HEK293 (cell line): ENCODE measurements at regions not wholly inside any gene's neighbourhood (a gene's known extent, or its start where the extent isn't known, plus 50 kb on each side); places are given as distances from the start of the nearest gene placed in this dataset.

Experiments
- CTCF ChIP-seq: fragments of 450-650 bp; formaldehyde crosslinking; IDR thresholded peaks from 2 replicates; pipeline ENCODE4 v1.5.1; 2016; ENCODE audit warnings: missing biosample characterization, missing genetic modification characterization
- MEIS1 ChIP-seq: sonication (generic); formaldehyde crosslinking; IDR thresholded peaks from 2 replicates; pipeline ENCODE4 v1.8.1; 2022; ENCODE audit warnings: missing genetic modification reagents, mild to moderate bottlenecking, borderline replicate concordance
- PRDM2 ChIP-seq: fragments of 450-650 bp; formaldehyde crosslinking; IDR thresholded peaks from 2 replicates; pipeline ENCODE4 v1.5.1; 2016; ENCODE audit warnings: missing biosample characterization, missing genetic modification characterization, borderline replicate concordance
- ZBTB17 ChIP-seq: fragments of 450-650 bp; formaldehyde crosslinking; IDR thresholded peaks from 2 replicates; pipeline ENCODE4 v1.5.1; 2016; ENCODE audit warnings: missing biosample characterization, missing genetic modification characterization
- ZNF24 ChIP-seq: fragments of 450-650 bp; formaldehyde crosslinking; IDR thresholded peaks from 2 replicates; pipeline ENCODE4 v1.5.1; 2016; ENCODE audit warnings: missing biosample characterization, missing genetic modification characterization
- ZNF274 ChIP-seq, 2 experiments: fragments of 200-500 bp in 1 of 2; fragments of 450-650 bp in 1 of 2; sonication (Bioruptor generic) in 1 of 2; formaldehyde crosslinking in 1 of 2; IDR thresholded peaks; 2 replicates each; pipeline versions ENCODE4 v1.5.1 to v1.6.1; 2014 to 2016; ENCODE audit warnings: borderline replicate concordance in 1 of 2, inconsistent platforms in 1 of 2, low read length in 1 of 2, missing biosample characterization in 1 of 2, missing genetic modification characterization in 1 of 2
- ZNF335 ChIP-seq: fragments of 450-650 bp; formaldehyde crosslinking; conservative IDR thresholded peaks from 2 replicates; pipeline ENCODE4 v1.5.1; 2016; ENCODE audit warnings: missing biosample characterization, missing genetic modification characterization
- ZNF391 ChIP-seq: fragments of 450-650 bp; formaldehyde crosslinking; IDR thresholded peaks from 2 replicates; pipeline ENCODE4 v1.5.1; 2016; ENCODE audit warnings: low read depth, missing biosample characterization, missing genetic modification characterization, borderline replicate concordance
- ZNF704 ChIP-seq: fragments of 450-650 bp; formaldehyde crosslinking; IDR thresholded peaks from 2 replicates; pipeline ENCODE4 v1.5.1; 2016; ENCODE audit warnings: missing biosample characterization, missing genetic modification characterization
- ZSCAN16 ChIP-seq: fragments of 450-650 bp; formaldehyde crosslinking; IDR thresholded peaks from 2 replicates; pipeline ENCODE4 v1.5.1; 2016; ENCODE audit warnings: missing biosample characterization, missing genetic modification characterization

- no peak for TF ChIP-seq CTCF (tag by site-specific recombination)
- TF ChIP-seq MEIS1 (CRISPR knock-in tag): no peak
- no peak for TF ChIP-seq ZNF391 (tag by site-specific recombination)
- no peak for TF ChIP-seq ZBTB17
- TF ChIP-seq PRDM2 (tag by site-specific recombination): no peak
- no peak for TF ChIP-seq ZNF24 (tag by site-specific recombination)
- no peak for TF ChIP-seq ZNF335
- no peak for TF ChIP-seq ZSCAN16 (tag by site-specific recombination)
- no peak for TF ChIP-seq ZNF274 (IDR thresholded peaks at IDR 0.05; ENCODE audit: low read length)
- no peak for TF ChIP-seq ZNF274 (tag by site-specific recombination; IDR thresholded peaks at IDR 0.05; ENCODE audit: borderline replicate concordance)
- TF ChIP-seq ZNF704 (tag by site-specific recombination): no peak
These were observed 768.8 kb upstream of the ADAMTS5 start for GRCh38 chr21:27735699-27736098.
